SIG-M5 treated with dmso at 0.1 percent for 504 hours (cell line): ENCODE measurements at regions not wholly inside any gene's neighbourhood (a gene's known extent, or its start where the extent isn't known, plus 50 kb on each side); places are given as distances from the start of the nearest gene placed in this dataset.

ENCODE experiments used
- DNase-seq: peaks from one replicate; lab custom pipeline; 2025; ENCODE audit not compliant: unreplicated experiment; lab: John Stamatoyannopoulos, UW

DNA sequence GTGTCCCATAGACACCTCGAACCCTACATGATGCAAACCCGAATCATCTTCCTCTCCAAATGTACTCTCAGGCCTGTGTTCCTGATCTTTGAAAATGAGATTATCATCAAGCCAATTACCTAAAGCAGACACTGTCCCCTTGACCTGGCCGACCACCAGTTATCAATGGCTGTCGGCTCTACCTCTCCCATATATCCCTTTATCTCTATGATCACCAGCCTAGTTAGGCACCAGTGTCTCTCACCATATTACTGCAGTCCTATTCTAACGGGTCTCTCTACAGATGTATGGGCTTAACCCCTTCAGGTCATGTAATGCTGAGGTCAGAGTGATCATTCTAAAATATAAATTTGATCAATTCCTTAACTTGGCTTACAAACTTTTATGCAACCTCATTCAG, 234.9 kb upstream of the MARCKS start:
- no peak for DNase-seq

DNA sequence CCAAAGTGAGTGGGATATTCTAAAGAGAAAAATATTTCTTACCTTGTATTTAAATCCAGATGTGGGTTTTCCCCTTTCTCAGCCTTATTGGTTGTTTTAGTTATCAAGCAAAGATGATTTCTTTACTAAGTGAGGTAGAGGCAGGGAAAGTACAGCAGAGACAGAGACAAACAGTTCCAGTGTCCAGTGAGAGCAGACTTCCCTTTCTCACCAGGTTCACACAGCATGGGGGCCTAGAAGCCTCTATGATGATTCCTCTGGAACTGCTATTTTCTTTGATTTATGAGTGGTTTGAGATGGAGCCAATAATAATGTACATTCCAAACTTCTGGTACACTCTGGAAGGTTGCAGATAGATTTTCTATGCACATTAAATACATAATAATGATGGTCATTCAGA, 234.0 kb upstream of the MARCKS start:
- DNase-seq, result no peak

DNA sequence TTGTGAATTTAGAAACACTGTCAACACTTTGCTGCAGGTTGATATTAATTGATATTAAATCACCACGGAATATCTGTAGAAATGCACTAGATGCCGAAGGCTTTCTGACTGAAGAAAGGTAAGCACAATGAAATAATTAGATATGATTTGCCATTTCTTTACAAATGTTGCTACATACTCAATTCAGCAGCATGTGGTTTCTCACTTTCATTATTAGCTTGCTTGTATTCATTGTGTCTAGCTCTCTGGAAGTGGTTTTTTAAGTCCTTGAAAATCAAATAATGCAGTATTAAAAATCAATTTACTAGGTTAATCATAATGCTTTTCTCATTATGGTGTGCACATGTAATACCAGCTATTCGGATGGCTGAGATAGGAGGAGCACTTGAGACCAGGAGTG, 231.3 kb upstream of the MARCKS start:
- DNase-seq, result no peak

DNA sequence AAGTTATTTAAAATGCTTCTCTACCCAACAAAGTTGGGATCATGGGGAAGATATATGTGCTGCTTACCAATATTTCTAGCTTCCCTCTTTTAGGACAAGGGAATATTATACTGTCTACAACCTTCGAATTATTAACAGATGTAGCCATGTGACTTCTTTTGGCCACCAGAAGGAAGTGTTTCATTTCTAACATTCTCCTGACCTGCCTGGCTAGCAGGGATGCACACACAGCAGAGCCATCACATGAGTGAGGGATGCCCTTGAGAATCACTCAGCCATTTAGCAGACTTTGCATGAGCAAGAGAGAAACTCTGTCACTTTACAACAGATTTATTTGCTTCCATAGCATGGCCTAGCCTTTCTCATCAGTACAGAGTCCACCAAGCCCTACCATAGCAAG, 230.7 kb upstream of the MARCKS start:
- DNase-seq, result no peak

DNA sequence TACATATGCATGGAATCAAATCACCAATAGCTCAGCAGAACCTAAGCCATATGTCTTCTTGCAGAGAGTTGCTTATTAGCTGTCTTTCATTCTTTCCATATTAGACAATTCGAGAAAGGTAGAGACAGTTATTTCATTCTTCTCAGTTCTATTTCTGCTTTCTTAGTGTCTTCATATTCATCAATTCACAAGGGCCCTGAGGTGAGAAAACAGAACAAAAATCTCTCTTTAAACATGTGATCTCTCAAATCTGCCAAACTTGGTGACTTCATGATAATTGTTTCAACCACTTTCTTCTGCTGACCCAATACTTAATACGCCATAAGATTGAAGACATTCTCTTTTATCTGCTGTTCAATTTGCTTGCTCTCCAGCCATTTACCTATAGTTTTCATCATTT, 229.7 kb upstream of the MARCKS start:
- no peak for DNase-seq

DNA sequence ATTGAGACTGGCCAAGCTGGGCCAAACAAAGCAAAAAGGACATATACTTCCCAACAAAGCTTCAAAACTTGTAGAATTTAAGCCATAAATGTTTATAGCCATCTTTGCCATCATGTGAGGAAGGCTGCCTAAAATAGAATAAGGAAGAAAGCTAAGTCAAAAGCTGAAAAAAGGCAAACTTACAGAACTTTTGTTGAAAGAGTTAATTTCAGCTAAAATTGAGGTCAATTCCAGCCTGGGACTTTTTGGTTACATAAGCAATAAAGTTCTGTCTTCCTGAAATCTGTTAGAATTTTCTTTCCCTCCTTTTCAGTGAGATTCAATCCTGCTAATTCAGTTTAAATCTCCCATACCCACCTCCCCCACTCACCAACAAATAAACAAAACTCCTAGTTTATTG, 227.9 kb upstream of the MARCKS start:
- no peak for DNase-seq

DNA sequence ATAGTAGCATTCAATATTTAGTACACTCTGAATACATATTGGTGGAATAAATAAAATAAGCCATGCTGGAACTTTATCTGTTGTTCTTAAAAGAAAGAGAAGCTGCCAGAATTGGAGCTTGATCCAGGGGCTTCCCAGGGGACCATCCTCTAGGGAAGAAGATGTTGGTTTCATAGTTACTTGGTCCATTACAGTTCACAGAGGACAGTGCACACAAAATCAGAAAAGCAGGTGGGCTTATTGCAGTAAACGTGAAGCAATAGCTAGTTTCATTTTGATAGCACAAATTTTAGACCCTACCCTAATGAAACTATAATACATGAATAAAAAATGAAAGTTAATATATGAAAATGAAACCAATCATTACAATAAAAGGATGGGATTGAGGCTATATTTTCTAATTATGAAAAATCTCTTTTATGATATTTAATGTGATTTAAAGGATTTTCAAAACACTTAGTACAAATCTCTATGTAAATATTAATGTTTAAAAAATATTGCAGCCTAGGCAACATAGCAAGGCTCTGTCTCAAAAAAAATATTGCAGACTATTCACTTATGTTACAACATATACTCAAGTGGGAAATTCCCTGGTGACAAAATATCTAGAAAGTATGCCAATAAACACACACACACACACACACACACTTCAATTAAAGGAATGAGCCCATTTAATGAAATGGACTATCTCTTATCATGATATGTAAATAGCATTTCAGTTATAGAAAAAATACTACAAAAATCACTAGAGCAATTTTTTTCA, 227.0 kb upstream of the MARCKS start:
- DNase-seq, result no peak

DNA sequence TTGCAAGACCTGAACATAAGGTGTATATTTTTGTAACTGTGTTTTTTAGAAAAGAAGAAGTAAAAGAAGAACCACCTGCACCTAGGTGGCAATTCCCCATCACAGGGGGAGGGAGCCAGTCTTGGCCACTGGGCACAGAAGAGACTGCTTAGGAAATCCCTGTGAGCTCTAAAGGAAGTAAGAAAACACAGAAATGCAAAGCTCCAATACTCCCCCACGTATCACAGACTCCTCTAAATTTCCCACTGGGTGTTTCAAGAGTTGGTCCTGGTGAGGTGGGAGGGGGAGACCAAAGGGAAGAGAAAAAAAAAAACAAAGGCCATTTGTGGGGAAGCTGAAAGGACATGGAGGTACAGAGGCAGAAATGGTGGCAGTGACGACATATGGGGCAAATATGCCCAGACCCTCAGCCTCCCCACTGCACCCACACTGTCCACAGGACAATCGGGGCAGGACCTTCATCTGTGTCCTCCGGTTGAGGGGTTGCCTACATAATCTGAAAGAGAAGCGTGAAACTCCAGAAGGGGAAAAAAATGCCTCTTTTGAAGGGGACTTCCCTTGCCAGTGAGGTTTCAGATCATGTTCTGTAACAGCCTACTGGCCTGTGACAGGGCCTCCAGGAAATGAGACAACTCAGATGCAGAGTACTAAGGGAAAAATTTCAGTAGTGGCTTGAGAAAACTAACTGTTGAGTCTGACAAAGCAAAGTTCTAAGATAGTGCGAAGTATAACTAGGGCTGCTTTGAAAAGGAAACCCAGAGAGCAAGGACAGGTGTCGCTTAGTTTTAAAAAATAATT, 226.2 kb upstream of the MARCKS start:
- peak; percentile 76 for DNase-seq

DNA sequence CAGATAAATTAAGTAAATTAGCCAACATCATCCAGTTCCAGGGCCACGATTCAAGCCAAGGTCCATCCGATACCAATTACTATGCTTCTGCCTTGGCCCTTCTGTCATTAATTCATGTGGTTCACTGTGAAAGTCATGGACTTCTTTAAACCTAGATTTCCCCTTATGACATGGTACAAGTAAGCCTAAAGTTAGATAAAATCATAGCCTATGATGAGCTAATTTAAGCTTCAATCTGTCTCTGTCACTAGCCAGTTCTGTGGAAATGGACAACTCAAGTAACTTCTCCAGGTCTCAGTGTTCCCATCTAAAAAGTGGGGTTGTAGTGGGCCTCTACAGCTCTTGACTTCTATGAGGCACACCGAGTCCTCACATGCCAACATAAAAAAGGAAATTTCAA, 225.5 kb upstream of the MARCKS start:
- DNase-seq, result no peak

DNA sequence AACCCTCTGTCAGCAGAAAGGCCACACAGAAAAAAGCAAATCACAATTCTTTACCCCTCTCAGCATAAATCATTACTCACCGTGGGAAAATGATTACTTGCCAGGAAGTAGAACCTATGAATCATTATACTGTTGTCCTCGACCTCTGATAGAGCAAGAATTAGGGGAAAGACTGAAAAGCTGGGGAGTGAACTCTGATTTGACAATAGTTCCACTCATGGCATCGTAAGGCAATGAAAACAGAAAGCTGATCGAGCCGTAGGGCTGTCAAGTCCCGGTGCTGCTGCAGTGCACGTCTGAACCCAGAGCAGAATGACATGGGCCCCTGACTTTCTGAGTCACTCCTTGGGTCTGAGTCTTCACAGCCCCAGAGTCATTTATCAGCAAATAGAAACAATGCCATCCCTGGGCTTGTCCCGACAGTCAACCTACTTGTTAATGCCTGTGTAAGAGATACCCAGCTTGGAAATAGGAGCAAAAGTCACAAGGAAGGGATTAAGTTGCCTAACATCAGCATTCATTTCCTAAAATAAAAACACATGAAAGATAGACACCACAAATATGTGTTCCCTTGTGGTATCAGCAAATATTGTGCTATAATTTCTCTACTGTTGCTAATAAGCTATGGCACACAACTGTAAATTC, 224.8 kb upstream of the MARCKS start:
- DNase-seq, result no peak

DNA sequence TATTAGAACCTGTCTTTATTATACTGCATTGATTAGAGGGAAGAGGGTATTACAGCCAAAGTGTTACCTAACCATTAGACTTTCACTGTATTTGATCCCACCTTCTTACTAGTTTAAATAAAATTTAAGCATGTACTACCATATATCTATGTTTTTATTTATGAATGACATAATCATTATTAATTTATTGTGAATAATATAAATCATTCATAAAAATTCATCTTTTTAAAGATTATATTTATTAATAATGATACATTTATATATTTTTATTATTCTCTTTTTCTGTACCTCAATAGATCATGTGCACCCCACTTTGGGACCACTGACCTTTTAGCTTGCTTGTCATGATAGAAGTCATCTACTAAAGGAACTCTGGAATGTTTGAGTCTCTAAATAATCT, 223.5 kb upstream of the MARCKS start:
- no peak for DNase-seq

DNA sequence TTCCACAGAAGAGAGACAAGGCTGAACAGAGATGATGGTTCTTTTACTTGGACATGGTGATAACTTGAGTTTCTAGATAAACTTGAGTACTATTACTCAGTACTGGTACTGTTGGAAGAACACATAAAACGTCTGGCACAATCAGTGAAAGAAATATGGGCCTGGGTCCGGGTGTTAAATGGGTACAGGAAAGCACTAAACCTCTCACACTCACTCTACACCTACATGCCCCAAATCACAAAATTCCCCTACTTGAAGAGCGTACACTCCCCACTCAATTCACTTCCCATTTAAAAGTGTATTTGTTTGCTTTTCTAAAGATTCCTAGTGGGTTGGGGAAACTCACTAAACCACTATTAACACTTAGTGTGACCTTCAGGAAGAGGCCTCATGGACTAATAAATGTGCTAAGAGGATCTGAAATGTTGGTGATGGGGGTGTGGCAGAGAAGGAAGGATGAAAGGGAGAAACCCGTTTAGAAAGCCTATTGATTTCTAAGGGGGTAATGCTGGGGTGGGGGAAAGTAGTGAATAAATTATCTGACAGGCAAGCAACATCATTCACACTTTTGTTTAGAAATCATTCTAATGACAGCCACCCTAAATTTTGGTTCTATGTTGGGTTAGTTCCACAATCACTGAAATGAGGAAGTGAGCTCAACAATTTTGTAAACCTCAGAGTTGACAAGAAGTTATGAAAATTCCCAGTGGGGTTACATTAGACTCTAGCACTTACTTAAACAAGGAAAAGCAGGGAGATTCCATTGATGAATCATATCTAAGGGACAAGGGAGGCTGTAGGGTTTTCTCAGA, 222.6 kb upstream of the MARCKS start:
- DNase-seq, result peak; percentile 75

DNA sequence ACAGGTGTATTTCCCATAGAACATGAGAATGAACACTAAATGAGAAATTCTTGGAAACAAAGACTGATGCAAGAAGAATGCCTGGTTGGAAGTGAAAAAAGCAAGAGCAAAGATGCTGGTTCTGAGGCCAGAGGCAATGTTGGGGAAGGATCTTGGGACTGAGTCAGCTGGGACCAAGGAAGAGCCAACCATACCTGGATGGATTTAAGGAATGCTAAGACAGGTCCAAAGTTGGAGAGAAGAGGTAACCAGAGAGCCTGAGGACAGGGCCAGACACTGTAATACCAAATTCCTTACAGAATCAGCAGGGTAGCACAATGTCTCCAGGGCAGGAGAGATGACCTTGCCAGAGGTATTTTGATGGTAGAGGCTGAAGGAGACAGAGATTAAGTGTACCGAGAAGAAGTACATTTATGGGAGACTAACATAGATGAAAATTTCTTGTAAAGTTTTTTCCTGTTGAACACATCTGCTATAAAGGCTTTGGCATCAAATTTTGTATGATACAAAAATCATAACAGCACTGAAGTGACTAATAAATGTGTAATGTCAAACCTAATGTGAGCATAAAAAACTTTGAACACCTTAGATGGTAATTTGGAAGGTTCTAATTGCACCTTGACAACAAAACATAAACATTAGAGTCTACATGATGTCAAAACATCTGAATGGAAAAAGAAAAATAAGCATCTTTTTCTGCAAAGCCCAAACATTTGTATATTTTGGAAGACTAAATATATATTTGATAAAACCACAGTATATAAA, 221.7 kb upstream of the MARCKS start:
- no peak for DNase-seq

DNA sequence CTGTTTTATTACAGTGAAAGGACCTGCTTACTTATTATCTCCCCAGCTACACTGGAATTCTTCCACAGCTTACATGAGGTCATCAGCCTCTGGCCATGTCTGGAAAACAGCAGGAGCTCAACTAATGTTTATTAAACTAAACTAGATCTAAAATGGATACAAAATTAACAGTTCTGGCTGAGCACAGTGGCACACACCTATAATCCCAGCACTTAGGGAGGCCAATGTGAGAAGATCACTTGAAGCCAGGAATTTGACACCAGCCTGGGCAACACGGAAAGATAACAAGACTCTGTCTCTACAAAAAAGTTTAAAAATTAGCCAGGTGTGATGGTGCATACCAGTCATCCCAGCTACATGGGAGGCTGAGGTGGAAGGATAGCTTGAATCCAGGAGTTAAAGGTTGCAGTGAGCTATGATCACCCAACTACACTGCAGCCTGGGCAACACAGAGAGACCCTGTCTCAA, 220.8 kb upstream of the MARCKS start:
- DNase-seq, result no peak

DNA sequence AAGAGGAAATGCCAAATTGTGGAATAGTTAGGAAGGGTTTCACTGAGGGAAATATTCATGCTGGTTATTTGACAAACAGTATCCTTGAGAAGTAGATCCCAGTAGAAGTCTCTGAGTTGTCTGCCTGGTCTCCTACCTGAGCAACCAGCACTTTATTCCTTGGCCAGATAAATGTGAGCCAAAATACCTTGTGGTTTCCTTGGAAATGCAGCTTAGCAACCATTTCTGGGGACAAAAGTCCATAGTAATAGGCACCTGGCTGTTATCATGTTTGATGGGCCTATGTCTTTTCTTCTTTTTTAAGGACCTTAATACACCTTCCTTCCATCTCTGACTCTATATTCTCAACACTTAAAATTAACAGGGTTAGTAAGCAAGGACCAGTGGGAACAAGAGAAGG, 217.1 kb upstream of the MARCKS start:
- no peak for DNase-seq

DNA sequence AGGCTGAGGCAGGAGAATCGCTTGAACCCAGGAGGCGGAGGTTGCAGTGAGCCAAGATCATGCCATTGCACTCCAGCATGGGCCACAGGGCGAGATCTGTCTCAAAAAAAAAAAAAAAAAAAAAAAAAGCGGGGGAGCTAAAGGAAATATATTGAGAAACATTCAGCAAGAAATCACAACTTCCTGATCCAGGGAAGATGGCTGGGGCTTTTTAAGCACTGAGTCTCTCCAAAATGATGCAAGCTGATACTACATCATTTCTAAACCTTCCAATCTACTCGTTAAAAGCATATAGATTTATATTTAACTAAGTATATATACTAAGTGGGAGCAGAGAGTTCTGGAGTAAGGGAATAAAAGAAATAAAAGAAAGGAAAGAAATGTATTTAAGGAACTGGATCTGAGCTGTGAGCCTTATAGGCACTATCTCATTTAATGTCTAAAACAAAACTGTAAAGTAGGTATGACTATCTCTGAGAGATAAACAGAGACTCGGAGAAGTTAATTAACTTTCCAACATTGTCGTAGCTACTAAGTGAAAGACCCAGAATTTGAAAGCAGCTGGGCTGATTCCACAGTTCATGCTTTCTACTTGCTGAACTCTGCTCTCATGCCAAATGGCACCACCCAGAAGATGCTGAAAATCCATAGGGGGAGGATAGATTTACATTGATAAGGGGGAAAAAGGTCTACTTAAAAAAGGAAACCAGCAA, 215.0 kb upstream of the MARCKS start:
- no peak for DNase-seq

DNA sequence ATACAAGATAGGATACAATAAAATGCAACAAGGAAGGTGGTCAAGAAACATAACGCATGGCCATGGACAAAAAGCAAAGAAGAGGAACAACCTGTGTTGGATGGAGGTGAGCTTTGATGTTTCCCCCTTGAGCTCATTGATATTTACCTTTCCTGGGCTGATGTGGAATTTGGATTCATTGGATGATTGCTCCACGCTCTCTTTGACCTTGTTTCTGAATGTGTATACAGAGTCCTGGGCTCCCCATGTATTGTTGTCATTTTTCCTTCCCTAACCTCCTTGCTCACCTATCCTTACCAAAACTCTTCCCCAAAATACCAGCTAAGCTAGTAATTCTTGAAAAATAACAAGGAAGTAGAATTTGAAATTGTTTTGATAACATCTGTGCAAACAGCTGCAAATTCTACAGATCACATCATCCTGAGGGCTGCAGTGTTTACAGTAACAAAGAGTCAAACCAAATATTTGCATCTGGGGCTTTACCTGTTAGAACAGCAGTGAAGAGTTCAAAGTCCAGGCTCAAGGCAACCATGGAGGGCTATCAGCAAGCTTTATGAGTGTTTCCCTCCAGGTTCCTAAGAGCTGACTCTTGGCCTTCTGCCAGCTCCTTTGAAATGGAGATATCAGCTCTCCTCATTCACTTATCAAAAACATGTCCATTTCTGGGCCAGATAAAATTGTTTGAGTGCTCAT, 214.3 kb upstream of the MARCKS start:
- DNase-seq, result peak; percentile 36

DNA sequence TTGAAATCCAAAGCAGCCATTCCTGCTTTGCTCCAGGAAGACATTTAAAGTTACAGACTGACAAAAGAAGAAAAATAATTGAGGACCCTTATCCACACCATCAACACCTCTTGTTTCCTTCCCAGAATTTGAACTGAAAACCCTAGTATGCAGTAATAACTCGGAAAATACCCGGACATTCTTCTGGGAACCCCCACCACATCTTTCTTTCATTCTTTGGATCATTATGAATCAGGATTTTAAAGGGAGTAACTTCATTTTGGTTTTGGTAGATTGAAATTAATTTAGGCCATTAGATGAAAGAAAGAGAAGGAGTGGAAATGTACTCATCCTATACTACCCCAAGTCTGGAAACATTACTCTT, 213.8 kb upstream of the MARCKS start:
- DNase-seq, result no peak

DNA sequence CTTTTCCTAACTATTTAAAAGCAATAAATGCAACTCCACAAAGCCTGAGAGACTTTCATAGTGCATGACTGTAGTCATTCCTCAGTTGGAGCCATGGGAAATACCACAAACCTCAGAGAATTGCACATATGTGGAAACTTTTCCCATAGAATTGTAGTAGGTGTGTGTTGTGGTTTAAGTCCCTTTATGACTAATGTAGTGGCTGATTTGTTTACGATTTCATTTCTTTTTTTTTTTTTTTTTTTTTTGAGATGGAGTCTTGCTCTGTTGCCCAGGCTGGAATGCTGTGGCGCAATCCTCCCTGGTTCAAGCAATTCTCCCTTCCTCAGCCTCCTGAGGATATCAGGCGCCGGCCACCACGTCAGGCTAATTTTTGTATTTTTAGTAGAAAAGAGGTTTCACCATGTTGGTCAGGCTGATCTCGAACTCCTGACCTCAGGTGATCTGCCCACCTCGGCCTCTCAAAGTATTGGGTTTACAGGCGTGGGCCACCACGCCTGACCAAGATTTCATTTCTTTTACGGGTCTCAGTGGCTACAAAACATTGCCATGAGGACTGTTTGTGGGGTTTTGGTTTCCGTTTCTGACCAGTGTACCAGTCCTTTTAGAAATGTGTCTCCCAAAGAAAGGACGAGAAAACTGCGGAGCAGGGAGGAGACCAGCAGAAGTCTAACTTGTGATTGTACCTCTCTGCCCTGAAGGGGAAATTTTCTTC, 212.1 kb upstream of the MARCKS start:
- DNase-seq, result no peak
